ENCODE measurements at regions not wholly inside any gene's neighbourhood (a gene's known extent, or its start where the extent isn't known, plus 50 kb on each side); places are given as distances from the start of the nearest gene placed in this dataset.

- no peaks in the 10 kb centered on the region for H3K36me3 Mint-ChIP-seq (ENCODE audit: low read depth)
- no peak overlapping the region for H3K4me3 Mint-ChIP-seq
- CTCF ChIA-PET, result no interaction called here
Observed at GRCh38 chr17:77025781-77026180, 115.0 kb upstream of the SEC14L1 start.

GRCh38 chr17:77027271-77027889 is 113.4 kb upstream of the SEC14L1 start:
- no peaks in the 10 kb centered on the region for H3K27me3 Mint-ChIP-seq (ENCODE audit: low read depth)
- H3K36me3 Mint-ChIP-seq (ENCODE audit: low read depth), result no peaks in the 10 kb centered on the region
- CTCF ChIA-PET, result no interaction called here

More at GRCh38 chr17:77025781-77026180, 115.0 kb upstream of the SEC14L1 start:
- H3K9me3 Mint-ChIP-seq, result peaks cover 6% of the 10 kb centered on the region
- intact Hi-C loops (cut with micrococcal nuclease), result no loop called here
- DNase-seq, result no peak
- H3K27ac Mint-ChIP-seq, result no peak overlapping the region
- H3K27me3 Mint-ChIP-seq (ENCODE audit: low read depth), result no peaks in the 10 kb centered on the region
- no peaks in the 10 kb centered on the region for H3K4me1 Mint-ChIP-seq (ENCODE audit: low read depth)

GRCh38 chr17:77028900-77029299 is 111.9 kb upstream of the SEC14L1 start:
- DNase-seq, result no peak
- Mint-ChIP-seq H3K4me1 (ENCODE audit: low read depth) (no peaks in the 10 kb centered on the region), H3K9me3 (peaks cover 10% of the 10 kb centered on the region), H3K27me3 (ENCODE audit: low read depth) (no peaks in the 10 kb centered on the region), H3K4me3 (no peak overlapping the region), H3K36me3 (ENCODE audit: low read depth) (no peaks in the 10 kb centered on the region), H3K27ac (no peak overlapping the region)
- CTCF ChIA-PET, result interaction anchor here (0.6 to 1.6 kb wide), 2 partner anchors 10 to 28 kb away, joined by 4 to 9 read pairs; no protein-coding TSS in a partner anchor
- intact Hi-C loops (cut with micrococcal nuclease), result no loop called here

More at GRCh38 chr17:77027271-77027889, 113.4 kb upstream of the SEC14L1 start:
- Mint-ChIP-seq H3K27ac (no peak overlapping the region), H3K4me1 (ENCODE audit: low read depth) (no peaks in the 10 kb centered on the region), H3K4me3 (no peak overlapping the region), H3K9me3 (peaks cover 10% of the 10 kb centered on the region)
- intact Hi-C loops (cut with micrococcal nuclease), result no loop called here
- DNase-seq, result no peak

- Mint-ChIP-seq H3K9me3 (peaks cover 6% of the 10 kb centered on the region), H3K4me3 (no peak overlapping the region), H3K36me3 (ENCODE audit: low read depth) (no peaks in the 10 kb centered on the region), H3K4me1 (ENCODE audit: low read depth) (no peaks in the 10 kb centered on the region), H3K27ac (no peak overlapping the region), H3K27me3 (ENCODE audit: low read depth) (peaks cover 6% of the 10 kb centered on the region)
- CTCF ChIA-PET, result no interaction called here
- intact Hi-C loops (cut with micrococcal nuclease), result no loop called here
- no peak for DNase-seq
Observed at GRCh38 chr17:77032929-77033328, 107.8 kb upstream of the SEC14L1 start.

GRCh38 chr17:77033892-77034404 is 106.8 kb upstream of the SEC14L1 start:
- peaks cover 6% of the 10 kb centered on the region for H3K27me3 Mint-ChIP-seq (ENCODE audit: low read depth)
- H3K4me3 Mint-ChIP-seq, result no peak overlapping the region
- no peak for DNase-seq
- H3K4me1 Mint-ChIP-seq (ENCODE audit: low read depth), result no peaks in the 10 kb centered on the region
- CTCF ChIA-PET, result no interaction called here
- intact Hi-C loops (cut with micrococcal nuclease), result no loop called here
- no peak overlapping the region for H3K27ac Mint-ChIP-seq
- H3K36me3 Mint-ChIP-seq (ENCODE audit: low read depth), result no peaks in the 10 kb centered on the region
- peaks cover 6% of the 10 kb centered on the region for H3K9me3 Mint-ChIP-seq

- Mint-ChIP-seq H3K36me3 (ENCODE audit: low read depth) (no peaks in the 10 kb centered on the region), H3K4me3 (no peak overlapping the region), H3K4me1 (ENCODE audit: low read depth) (no peaks in the 10 kb centered on the region), H3K9me3 (peaks cover 6% of the 10 kb centered on the region), H3K27me3 (ENCODE audit: low read depth) (peaks cover 6% of the 10 kb centered on the region), H3K27ac (no peak overlapping the region)
- CTCF ChIA-PET, result interaction anchor here (1.0 kb wide), 1 partner anchor 21 kb away, joined by 3 read pairs; no protein-coding TSS in a partner anchor
- intact Hi-C loops (cut with micrococcal nuclease), result no loop called here
- no peak for DNase-seq
Observed at GRCh38 chr17:77034677-77035424, 105.9 kb upstream of the SEC14L1 start.

- CTCF ChIA-PET, result no interaction called here
- no peaks in the 10 kb centered on the region for H3K36me3 Mint-ChIP-seq (ENCODE audit: low read depth)
- DNase-seq, result no peak
- H3K4me1 Mint-ChIP-seq (ENCODE audit: low read depth), result no peaks in the 10 kb centered on the region
- H3K27ac Mint-ChIP-seq, result no peak overlapping the region
- no peak overlapping the region for H3K4me3 Mint-ChIP-seq
- H3K27me3 Mint-ChIP-seq (ENCODE audit: low read depth), result peaks cover 6% of the 10 kb centered on the region
- intact Hi-C loops (cut with micrococcal nuclease), result no loop called here
- peaks cover 6% of the 10 kb centered on the region for H3K9me3 Mint-ChIP-seq
Observed at GRCh38 chr17:77035526-77035925, 105.2 kb upstream of the SEC14L1 start.

- Mint-ChIP-seq H3K36me3 (ENCODE audit: low read depth) (no peaks in the 10 kb centered on the region), H3K27me3 (ENCODE audit: low read depth) (peaks cover 6% of the 10 kb centered on the region), H3K27ac (no peak overlapping the region), H3K4me1 (ENCODE audit: low read depth) (no peaks in the 10 kb centered on the region), H3K4me3 (no peak overlapping the region), H3K9me3 (peaks cover 6% of the 10 kb centered on the region)
- DNase-seq, result no peak
- CTCF ChIA-PET, result no interaction called here
- intact Hi-C loops (cut with micrococcal nuclease), result no loop called here
Observed at GRCh38 chr17:77036136-77036840, 104.5 kb upstream of the SEC14L1 start.

GRCh38 chr17:77036841-77037381 is 103.9 kb upstream of the SEC14L1 start:
- Mint-ChIP-seq H3K27ac (no peak overlapping the region), H3K36me3 (ENCODE audit: low read depth) (no peaks in the 10 kb centered on the region), H3K9me3 (peaks cover 2% of the 10 kb centered on the region), H3K27me3 (ENCODE audit: low read depth) (peaks cover 6% of the 10 kb centered on the region), H3K4me3 (no peak overlapping the region), H3K4me1 (ENCODE audit: low read depth) (no peaks in the 10 kb centered on the region)
- intact Hi-C loops (cut with micrococcal nuclease), result no loop called here
- CTCF ChIA-PET, result no interaction called here
- DNase-seq, result no peak

- H3K9me3 Mint-ChIP-seq, result no peaks in the 10 kb centered on the region
- H3K27ac Mint-ChIP-seq, result no peak overlapping the region
Observed at GRCh38 chr17:77037943-77038342, 102.8 kb upstream of the SEC14L1 start.

GRCh38 chr17:77038884-77039555 is 101.7 kb upstream of the SEC14L1 start:
- no peak overlapping the region for H3K4me3 Mint-ChIP-seq
- DNase-seq, result no peak
- H3K36me3 Mint-ChIP-seq (ENCODE audit: low read depth), result no peaks in the 10 kb centered on the region
- H3K27ac Mint-ChIP-seq, result no peak overlapping the region
- H3K9me3 Mint-ChIP-seq, result no peaks in the 10 kb centered on the region
- no peaks in the 10 kb centered on the region for H3K4me1 Mint-ChIP-seq (ENCODE audit: low read depth)
- intact Hi-C loops (cut with micrococcal nuclease), result no loop called here
- CTCF ChIA-PET, result no interaction called here
- H3K27me3 Mint-ChIP-seq (ENCODE audit: low read depth), result peaks cover 6% of the 10 kb centered on the region

More at GRCh38 chr17:77037943-77038342, 102.8 kb upstream of the SEC14L1 start:
- Mint-ChIP-seq H3K36me3 (ENCODE audit: low read depth) (no peaks in the 10 kb centered on the region), H3K27me3 (ENCODE audit: low read depth) (peaks cover 6% of the 10 kb centered on the region), H3K4me3 (no peak overlapping the region), H3K4me1 (ENCODE audit: low read depth) (no peaks in the 10 kb centered on the region)
- no peak for DNase-seq
- intact Hi-C loops (cut with micrococcal nuclease), result no loop called here
- CTCF ChIA-PET, result no interaction called here
